WERI-Rb-1 (cell line): ENCODE measurements at regions not wholly inside any gene's neighbourhood (a gene's known extent, or its start where the extent isn't known, plus 50 kb on each side); places are given as distances from the start of the nearest gene placed in this dataset.

Source experiments
- DNase-seq: peaks from one replicate; pipeline ENCODE4 v3.0.0-alpha.2; 2020
- H3K27ac ChIP-seq: fragments of 250-450 bp; sonication (Bioruptor Pico); 2 replicates; pipeline ENCODE4 v1.5.1; 2020; ENCODE audit warnings: mild to moderate bottlenecking, moderate library complexity
- H3K27me3 ChIP-seq: fragments of 250-450 bp; sonication (Bioruptor Pico); 2 replicates; pipeline ENCODE4 v1.5.1; 2021; ENCODE audit warnings: mild to moderate bottlenecking, low read depth, moderate library complexity; ENCODE audit not compliant: insufficient read depth, severe bottlenecking
- H3K36me3 ChIP-seq: fragments of 250-450 bp; sonication (Bioruptor Pico); 2 replicates; pipeline ENCODE4 v1.5.1; 2020; ENCODE audit warnings: mild to moderate bottlenecking, moderate library complexity
- H3K4me3 ChIP-seq: 2 replicates; pipeline ENCODE4 v1.5.1; 2011; ENCODE audit warnings: low read depth, mild to moderate bottlenecking, control low read depth, low read length
- H3K9me3 ChIP-seq: fragments of 250-450 bp; sonication (Bioruptor Pico); 2 replicates; pipeline ENCODE4 v1.5.1; 2021; ENCODE audit warnings: mild to moderate bottlenecking, moderate library complexity; ENCODE audit not compliant: severe bottlenecking
- TF ChIP-seq, protein P1 (sequence below): IDR thresholded peaks from 2 replicates; pipeline ENCODE4 v1.5.1; 2011; ENCODE audit warnings: low read depth, mild to moderate bottlenecking, control low read depth, inconsistent platforms, low read length

DNA sequence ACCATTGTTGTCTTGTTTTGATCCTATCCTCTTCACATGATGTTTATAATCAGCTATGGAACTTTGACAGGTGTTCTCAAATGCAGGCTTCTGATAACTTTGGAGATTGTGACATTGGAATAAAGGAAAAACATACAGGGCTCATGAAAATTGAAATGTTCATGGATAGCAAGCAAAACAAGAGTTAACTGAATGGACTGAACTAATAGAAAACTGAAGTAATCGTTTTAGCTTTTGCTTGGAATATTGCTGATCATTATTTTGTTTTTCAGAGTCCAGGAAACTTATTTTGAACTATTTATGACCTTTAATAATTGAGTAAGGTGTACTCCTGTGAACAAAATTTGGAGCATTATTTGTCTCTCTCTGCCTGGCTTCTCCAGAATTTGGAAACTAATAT is 436.7 kb upstream of the CDH9 start:
- TF ChIP-seq, protein P1, sequence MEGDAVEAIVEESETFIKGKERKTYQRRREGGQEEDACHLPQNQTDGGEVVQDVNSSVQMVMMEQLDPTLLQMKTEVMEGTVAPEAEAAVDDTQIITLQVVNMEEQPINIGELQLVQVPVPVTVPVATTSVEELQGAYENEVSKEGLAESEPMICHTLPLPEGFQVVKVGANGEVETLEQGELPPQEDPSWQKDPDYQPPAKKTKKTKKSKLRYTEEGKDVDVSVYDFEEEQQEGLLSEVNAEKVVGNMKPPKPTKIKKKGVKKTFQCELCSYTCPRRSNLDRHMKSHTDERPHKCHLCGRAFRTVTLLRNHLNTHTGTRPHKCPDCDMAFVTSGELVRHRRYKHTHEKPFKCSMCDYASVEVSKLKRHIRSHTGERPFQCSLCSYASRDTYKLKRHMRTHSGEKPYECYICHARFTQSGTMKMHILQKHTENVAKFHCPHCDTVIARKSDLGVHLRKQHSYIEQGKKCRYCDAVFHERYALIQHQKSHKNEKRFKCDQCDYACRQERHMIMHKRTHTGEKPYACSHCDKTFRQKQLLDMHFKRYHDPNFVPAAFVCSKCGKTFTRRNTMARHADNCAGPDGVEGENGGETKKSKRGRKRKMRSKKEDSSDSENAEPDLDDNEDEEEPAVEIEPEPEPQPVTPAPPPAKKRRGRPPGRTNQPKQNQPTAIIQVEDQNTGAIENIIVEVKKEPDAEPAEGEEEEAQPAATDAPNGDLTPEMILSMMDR, result no peak

DNA sequence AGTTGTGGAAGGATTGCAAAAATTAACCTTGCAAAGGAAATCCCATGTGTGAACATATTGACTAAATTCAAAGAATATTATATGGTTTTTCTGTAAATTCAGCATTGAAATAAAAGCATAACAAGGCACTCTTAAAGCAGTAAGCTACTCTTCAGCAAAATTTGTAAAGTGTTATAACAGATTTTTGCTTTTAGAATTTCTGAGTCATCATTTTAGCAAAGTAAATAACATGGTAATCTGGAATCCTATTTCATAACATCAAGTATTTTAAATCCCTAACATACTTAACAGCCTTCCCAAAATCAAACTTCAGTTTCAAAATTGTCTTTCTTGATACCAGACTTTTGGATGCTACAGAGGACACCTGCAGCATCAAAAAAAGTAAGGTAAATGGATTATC is 436.0 kb upstream of the CDH9 start:
- no peak for DNase-seq
- H3K4me3 ChIP-seq, result no peak overlapping the region
- H3K27ac ChIP-seq, result no peak overlapping the region

More for the DNA sequence above, 436.7 kb upstream of the CDH9 start:
- no peak for DNase-seq
- peaks cover 9% of the 10 kb centered on the region for H3K9me3 ChIP-seq
- no peaks in the 10 kb centered on the region for H3K27me3 ChIP-seq
- no peak overlapping the region for H3K4me3 ChIP-seq
- H3K36me3 ChIP-seq, result no peaks in the 10 kb centered on the region
- H3K27ac ChIP-seq, result no peak overlapping the region

DNA sequence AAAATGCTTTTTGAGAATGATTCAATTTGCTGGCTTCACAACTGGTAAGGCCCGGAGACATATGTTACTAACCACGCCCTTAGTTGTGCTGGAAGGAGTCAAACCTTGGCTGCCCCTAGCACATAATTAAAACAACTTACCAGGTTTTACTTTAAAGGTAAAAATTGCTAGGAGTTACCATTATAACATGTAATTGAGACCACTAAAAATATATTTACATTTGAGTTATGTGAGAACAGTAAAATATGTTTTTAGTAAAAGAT is 435.6 kb upstream of the CDH9 start:
- Histone ChIP-seq H3K27ac (no peak overlapping the region), H3K27me3 (no peaks in the 10 kb centered on the region), H3K4me3 (no peak overlapping the region), H3K9me3 (peaks cover 9% of the 10 kb centered on the region), H3K36me3 (no peaks in the 10 kb centered on the region)
- TF ChIP-seq, protein P1, result no peak
- no peak for DNase-seq

More for the DNA sequence above, 436.0 kb upstream of the CDH9 start:
- Histone ChIP-seq H3K27me3 (no peaks in the 10 kb centered on the region), H3K36me3 (no peaks in the 10 kb centered on the region), H3K9me3 (peaks cover 9% of the 10 kb centered on the region)
- TF ChIP-seq, protein P1, result no peak

DNA sequence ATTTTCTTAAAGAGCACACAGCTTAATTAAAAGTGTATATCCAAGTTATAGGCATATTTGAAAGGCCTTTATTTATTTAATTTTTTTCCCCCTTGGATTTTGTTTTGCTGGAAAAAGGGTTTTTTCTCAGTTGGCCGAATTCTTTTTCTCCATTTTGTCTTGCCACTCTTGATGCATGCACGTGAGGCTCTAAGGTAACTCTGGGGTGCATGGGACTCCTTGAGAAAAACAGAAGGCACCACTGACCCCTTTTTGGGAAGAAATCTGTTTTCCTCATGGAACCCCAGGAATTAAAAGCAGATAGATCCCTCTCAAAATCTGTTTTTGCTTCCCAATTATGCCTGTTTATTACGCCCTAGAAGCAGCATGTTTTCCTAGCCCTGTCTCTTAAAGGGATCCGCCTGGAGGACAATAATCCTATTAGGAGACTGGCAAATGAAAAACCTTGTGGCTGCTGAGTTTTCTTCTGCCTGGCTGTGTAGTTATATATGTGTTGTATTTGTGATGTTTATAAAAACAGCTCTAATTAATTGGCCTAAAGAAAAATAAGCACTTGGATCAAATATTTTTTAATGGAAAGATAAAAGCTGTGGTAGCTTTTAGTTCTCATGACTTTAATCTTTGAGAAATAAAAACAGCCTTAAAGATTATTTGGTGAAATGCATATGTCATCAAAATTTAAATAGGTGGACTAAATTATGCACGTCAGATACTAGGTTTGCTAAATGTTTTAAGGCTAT is 435.1 kb upstream of the CDH9 start:
- TF ChIP-seq, protein P1, result no peak
- peaks cover 9% of the 10 kb centered on the region for H3K9me3 ChIP-seq
- no peak overlapping the region for H3K4me3 ChIP-seq
- DNase-seq, result no peak
- H3K27ac ChIP-seq, result no peak overlapping the region
- no peaks in the 10 kb centered on the region for H3K27me3 ChIP-seq
- H3K36me3 ChIP-seq, result no peaks in the 10 kb centered on the region

DNA sequence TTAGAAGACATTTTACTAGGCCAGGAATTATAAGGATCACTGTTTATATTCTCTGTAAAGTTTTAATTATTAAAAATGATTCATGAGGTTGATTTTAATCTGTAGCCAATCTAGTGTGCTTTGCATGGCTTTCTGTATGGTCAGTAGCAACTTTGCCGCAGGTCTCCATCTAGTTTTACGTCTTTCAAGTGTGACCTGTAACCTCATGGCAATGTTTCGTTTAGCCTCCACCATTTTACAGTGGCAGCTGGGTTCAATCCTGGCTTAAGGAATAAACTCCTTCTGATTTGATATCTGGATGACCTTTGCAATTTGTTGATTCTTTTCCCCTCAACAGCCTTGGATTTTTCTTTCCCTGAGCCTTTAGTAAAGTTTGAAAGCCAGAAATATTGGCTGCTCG is 434.5 kb upstream of the CDH9 start:
- H3K36me3 ChIP-seq, result no peaks in the 10 kb centered on the region

More for the DNA sequence above, 434.5 kb upstream of the CDH9 start:
- DNase-seq, result no peak
- H3K9me3 ChIP-seq, result peaks cover 9% of the 10 kb centered on the region
- no peak overlapping the region for H3K4me3 ChIP-seq
- TF ChIP-seq, protein P1, result no peak
- no peak overlapping the region for H3K27ac ChIP-seq
- H3K27me3 ChIP-seq, result no peaks in the 10 kb centered on the region
